PFSK-1 (cell line): ENCODE measurements at regions not wholly inside any gene's neighbourhood (a gene's known extent, or its start where the extent isn't known, plus 50 kb on each side); places are given as distances from the start of the nearest gene placed in this dataset.

Source experiments
- FOXP2 ChIP-seq: optimal IDR thresholded peaks from 2 replicates; pipeline ENCODE3; 2011; ENCODE audit warnings: borderline replicate concordance, control low read depth, inconsistent platforms; ENCODE audit not compliant: insufficient read depth; ENCODE audit errors: extremely low read length, extremely low read depth
- POLR2AphosphoS5 ChIP-seq: IDR thresholded peaks from 2 replicates; pipeline ENCODE4 v1.6.1; 2012; ENCODE audit warnings: low read depth, mild to moderate bottlenecking, control low read depth, low read length, moderate library complexity
- SIN3A ChIP-seq: IDR thresholded peaks from 2 replicates; pipeline ENCODE4 v1.6.1; 2012; ENCODE audit warnings: mild to moderate bottlenecking, low read length, moderate library complexity, borderline replicate concordance; ENCODE audit not compliant: insufficient read depth
- TAF1 ChIP-seq: IDR thresholded peaks from 2 replicates; pipeline ENCODE4 v1.6.1; 2012; ENCODE audit warnings: low read length, control low read depth, borderline replicate concordance; ENCODE audit not compliant: insufficient read depth
- TF ChIP-seq, protein P1 (sequence below), 2 experiments: IDR thresholded peaks; 2 replicates each; pipeline versions ENCODE4 v1.6.1 to v1.8.0; 2011 to 2012; ENCODE audit warnings: low read depth in 2 of 2, low read length in 2 of 2, control low read depth in 1 of 2, inconsistent platforms in 1 of 2, mild to moderate bottlenecking in 1 of 2, moderate library complexity in 1 of 2; ENCODE audit not compliant: insufficient read depth in 1 of 2

DNA sequence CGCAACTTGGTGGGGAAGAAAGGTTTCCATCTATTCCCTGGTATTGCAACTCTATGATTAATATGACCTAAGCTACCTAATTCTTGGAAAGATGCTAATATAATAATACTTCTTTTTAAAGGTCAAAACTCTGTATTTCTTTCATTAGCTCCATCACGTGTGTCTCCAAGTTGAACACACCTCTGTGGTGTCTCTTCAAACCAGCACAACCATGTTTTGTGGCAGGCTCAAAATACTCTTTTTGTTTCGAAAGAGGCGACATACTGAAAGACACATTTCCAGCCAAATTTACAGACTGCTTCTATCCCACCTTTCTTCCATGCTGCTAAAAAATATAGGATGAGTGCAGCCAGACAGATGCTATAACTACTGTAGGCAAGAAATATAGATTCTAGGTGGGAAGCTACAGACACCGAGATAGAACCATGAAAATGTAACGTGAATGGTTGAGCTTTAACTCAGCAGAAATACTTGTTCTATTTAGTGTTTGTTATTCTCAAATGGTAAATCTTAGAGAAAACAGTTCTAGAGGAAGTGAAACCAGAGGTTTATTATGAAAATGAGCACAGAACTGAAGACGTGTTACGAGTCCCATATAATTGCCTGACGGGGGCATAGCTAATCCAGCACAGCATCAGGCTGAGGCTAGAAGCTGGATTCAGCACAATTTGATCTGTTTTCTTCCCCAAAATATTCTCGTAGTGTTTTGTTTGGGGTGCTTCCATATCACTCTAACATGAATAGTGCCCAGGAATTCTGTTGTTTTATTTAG lies 991.5 kb upstream of the FANCL start:
- TF ChIP-seq POLR2AphosphoS5 (no peak), TAF1 (no peak), SIN3A (no peak), FOXP2 (no peak)
- TF ChIP-seq, protein P1, sequence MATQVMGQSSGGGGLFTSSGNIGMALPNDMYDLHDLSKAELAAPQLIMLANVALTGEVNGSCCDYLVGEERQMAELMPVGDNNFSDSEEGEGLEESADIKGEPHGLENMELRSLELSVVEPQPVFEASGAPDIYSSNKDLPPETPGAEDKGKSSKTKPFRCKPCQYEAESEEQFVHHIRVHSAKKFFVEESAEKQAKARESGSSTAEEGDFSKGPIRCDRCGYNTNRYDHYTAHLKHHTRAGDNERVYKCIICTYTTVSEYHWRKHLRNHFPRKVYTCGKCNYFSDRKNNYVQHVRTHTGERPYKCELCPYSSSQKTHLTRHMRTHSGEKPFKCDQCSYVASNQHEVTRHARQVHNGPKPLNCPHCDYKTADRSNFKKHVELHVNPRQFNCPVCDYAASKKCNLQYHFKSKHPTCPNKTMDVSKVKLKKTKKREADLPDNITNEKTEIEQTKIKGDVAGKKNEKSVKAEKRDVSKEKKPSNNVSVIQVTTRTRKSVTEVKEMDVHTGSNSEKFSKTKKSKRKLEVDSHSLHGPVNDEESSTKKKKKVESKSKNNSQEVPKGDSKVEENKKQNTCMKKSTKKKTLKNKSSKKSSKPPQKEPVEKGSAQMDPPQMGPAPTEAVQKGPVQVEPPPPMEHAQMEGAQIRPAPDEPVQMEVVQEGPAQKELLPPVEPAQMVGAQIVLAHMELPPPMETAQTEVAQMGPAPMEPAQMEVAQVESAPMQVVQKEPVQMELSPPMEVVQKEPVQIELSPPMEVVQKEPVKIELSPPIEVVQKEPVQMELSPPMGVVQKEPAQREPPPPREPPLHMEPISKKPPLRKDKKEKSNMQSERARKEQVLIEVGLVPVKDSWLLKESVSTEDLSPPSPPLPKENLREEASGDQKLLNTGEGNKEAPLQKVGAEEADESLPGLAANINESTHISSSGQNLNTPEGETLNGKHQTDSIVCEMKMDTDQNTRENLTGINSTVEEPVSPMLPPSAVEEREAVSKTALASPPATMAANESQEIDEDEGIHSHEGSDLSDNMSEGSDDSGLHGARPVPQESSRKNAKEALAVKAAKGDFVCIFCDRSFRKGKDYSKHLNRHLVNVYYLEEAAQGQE (IDR thresholded peaks at IDR 0.05; ENCODE audit: insufficient read depth in 1 of 2, low read depth in 2 of 2, low read length in 2 of 2): no peak
